ENCODE measurements at regions not wholly inside any gene's neighbourhood (a gene's known extent, or its start where the extent isn't known, plus 50 kb on each side); places are given as distances from the start of the nearest gene placed in this dataset.

- peak; percentile 26; the same call in 2 of the 3 replicates for ATAC-seq
- intact Hi-C loops (cut with micrococcal nuclease; ENCODE audit: unreplicated experiment), result loop anchor here (10.0 kb wide), 2 partner anchors 144 to 274 kb away; no protein-coding TSS in a partner anchor
- SMC1A ChIA-PET (ENCODE audit: uncharacterized antibody, unreplicated experiment), result no interaction called here
These were observed 230.3 kb downstream of the MAP2K4 start for GRCh38 chr17:12250973-12251372.

DNA sequence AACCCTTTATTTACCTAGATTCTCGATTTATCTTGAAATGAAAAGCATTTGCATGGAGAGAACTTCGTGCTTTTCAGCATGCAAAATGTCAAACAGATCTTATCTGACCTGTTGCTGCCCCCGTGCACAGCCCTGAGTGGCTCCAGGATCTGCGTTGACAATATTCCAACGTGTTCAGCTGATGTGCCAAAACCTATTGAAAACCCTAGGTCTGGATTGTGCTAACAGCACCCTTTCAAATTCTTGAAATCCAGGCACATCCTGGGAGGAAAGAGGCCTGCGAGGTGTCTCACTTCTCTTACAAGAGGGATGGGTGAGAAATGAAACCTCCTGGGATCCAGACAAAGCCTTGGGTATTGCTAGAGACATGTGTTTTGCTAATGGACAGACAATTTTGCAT, 231.8 kb downstream of the MAP2K4 start:
- Histone ChIP-seq H3K9ac (ENCODE audit: control insufficient read depth, insufficient read depth, low read length) (no peak overlapping the region), H4K20me1 (ENCODE audit: control insufficient read depth, insufficient read depth) (no peaks in the 10 kb centered on the region), H2AFZ (ENCODE audit: control insufficient read depth, low read depth, low read length) (no peak overlapping the region), H3K27ac (ENCODE audit: control insufficient read depth, insufficient read depth) (no peak overlapping the region), H3K9me3 (replicated peaks; ENCODE audit: control insufficient read depth, insufficient read depth, low read length) (no peaks in the 10 kb centered on the region), H3K36me3 (ENCODE audit: control insufficient read depth in 2 of 2, insufficient read depth in 2 of 2, low read length in 1 of 2) (no peaks in the 10 kb centered on the region), H3K79me2 (ENCODE audit: control insufficient read depth, insufficient read depth, low read length) (no peaks in the 10 kb centered on the region), H3K4me1 (ENCODE audit: control insufficient read depth, insufficient read depth, low read length) (no peaks in the 10 kb centered on the region; the same call in 1 of the 2 replicates), H3K27me3 (replicated peaks in 1 of 2; ENCODE audit: control insufficient read depth in 2 of 2, insufficient read depth in 2 of 2, low read length in 1 of 2) (no peaks in the 10 kb centered on the region), H3K4me2 (ENCODE audit: control insufficient read depth, insufficient read depth) (no peak overlapping the region), H3K4me3 (no peak overlapping the region)
- CTCF ChIA-PET, result interaction anchor here (1.1 to 2.5 kb wide), 2 partner anchors 415 kb away, joined by 5 to 16 read pairs; no protein-coding TSS in a partner anchor
- no peak for DNase-seq (ENCODE audit: low read depth, low spot score)
- no peak for FAIRE-seq
- SMC1A ChIA-PET (ENCODE audit: uncharacterized antibody, unreplicated experiment), result no interaction called here
- RAD21 ChIA-PET (ENCODE audit: unreplicated experiment), result no interaction called here
- intact Hi-C loops (cut with micrococcal nuclease; ENCODE audit: unreplicated experiment) (loop anchor here (10.0 kb wide), 2 partner anchors 142 to 272 kb away; no protein-coding TSS in a partner anchor), in situ Hi-C loops (cut with MboI) (loop anchor here (5.0 kb wide), 2 partner anchors 490 to 765 kb away; partner anchors contain the start of gene ELAC2)
- POLR2A ChIA-PET, result no interaction called here
- no peak for ATAC-seq
- no TSS peak for BruUV-seq (replicated peaks)
- 42% methylated on average over 6 of the region's 6 CpGs for WGBS (ENCODE audit: insufficient coverage, insufficient replicate concordance, low lambda C conversion rate, missing lambda C conversion rate)
- TF ChIP-seq EED (IDR thresholded peaks at IDR 0.05; ENCODE audit: low read depth), result no peak
- no peak for TF ChIP-seq CREM (IDR thresholded peaks at IDR 0.05; ENCODE audit: low read depth)
- no peak for TF ChIP-seq SREBF1 (IDR thresholded peaks at IDR 0.05; ENCODE audit: low read length)
- TF ChIP-seq, protein P1, sequence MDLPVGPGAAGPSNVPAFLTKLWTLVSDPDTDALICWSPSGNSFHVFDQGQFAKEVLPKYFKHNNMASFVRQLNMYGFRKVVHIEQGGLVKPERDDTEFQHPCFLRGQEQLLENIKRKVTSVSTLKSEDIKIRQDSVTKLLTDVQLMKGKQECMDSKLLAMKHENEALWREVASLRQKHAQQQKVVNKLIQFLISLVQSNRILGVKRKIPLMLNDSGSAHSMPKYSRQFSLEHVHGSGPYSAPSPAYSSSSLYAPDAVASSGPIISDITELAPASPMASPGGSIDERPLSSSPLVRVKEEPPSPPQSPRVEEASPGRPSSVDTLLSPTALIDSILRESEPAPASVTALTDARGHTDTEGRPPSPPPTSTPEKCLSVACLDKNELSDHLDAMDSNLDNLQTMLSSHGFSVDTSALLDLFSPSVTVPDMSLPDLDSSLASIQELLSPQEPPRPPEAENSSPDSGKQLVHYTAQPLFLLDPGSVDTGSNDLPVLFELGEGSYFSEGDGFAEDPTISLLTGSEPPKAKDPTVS (IDR thresholded peaks at IDR 0.05; ENCODE audit: low read depth, low read length), result no peak
- TF ChIP-seq ZNF592 (IDR thresholded peaks at IDR 0.05), result no peak
- no peak for TF ChIP-seq IKZF2 (IDR thresholded peaks at IDR 0.05)
- TF ChIP-seq MYB (IDR thresholded peaks at IDR 0.05; ENCODE audit: borderline replicate concordance, low read depth, low read length), result no peak
- no peak for TF ChIP-seq RAD51 (IDR thresholded peaks at IDR 0.05)

More at GRCh38 chr17:12250973-12251372, 230.3 kb downstream of the MAP2K4 start:
- no peaks in the 10 kb centered on the region; the same call in 1 of the 2 replicates for H3K4me1 ChIP-seq (ENCODE audit: control insufficient read depth, insufficient read depth, low read length)
- no peak for FAIRE-seq
- CTCF ChIA-PET, result interaction anchor here (1.2 kb wide), 1 partner anchor 491 kb away, joined by 3 read pairs; no protein-coding TSS in a partner anchor
- RAD21 ChIA-PET (ENCODE audit: unreplicated experiment), result no interaction called here
- H3K4me2 ChIP-seq (ENCODE audit: control insufficient read depth, insufficient read depth), result no peak overlapping the region
- no peak overlapping the region for H3K4me3 ChIP-seq
- in situ Hi-C loops (cut with MboI), result loop anchor here (5.0 kb wide), 2 partner anchors 491 to 766 kb away; partner anchors contain the start of gene ELAC2
- H3K27ac ChIP-seq (ENCODE audit: control insufficient read depth, insufficient read depth), result no peak overlapping the region
- no peak overlapping the region for H3K9ac ChIP-seq (ENCODE audit: control insufficient read depth, insufficient read depth, low read length)
- POLR2A ChIA-PET, result no interaction called here
- no peaks in the 10 kb centered on the region for H3K36me3 ChIP-seq (ENCODE audit: control insufficient read depth in 2 of 2, insufficient read depth in 2 of 2, low read length in 1 of 2)
- no peak for DNase-seq (ENCODE audit: low read depth, low spot score)
- no peaks in the 10 kb centered on the region for H3K27me3 ChIP-seq (replicated peaks in 1 of 2; ENCODE audit: control insufficient read depth in 2 of 2, insufficient read depth in 2 of 2, low read length in 1 of 2)
- H3K79me2 ChIP-seq (ENCODE audit: control insufficient read depth, insufficient read depth, low read length), result no peaks in the 10 kb centered on the region
- no peaks in the 10 kb centered on the region for H3K9me3 ChIP-seq (replicated peaks; ENCODE audit: control insufficient read depth, insufficient read depth, low read length)
- no TSS peak for BruUV-seq (replicated peaks)
- no peak overlapping the region for H2AFZ ChIP-seq (ENCODE audit: control insufficient read depth, low read depth, low read length)
- peak; percentile 69 for TF ChIP-seq PKNOX1 (IDR thresholded peaks at IDR 0.05)
- no peak for TF ChIP-seq TAF1 (IDR thresholded peaks at IDR 0.05; ENCODE audit: borderline replicate concordance, low read depth, low read length)
- no peaks in the 10 kb centered on the region for H4K20me1 ChIP-seq (ENCODE audit: control insufficient read depth, insufficient read depth)
- WGBS (ENCODE audit: insufficient coverage, insufficient replicate concordance, low lambda C conversion rate, missing lambda C conversion rate), result 0% methylated on average over 4 of the region's 4 CpGs

Measured in GM12878 (cell line).